Omental fat pad (tissue), 3 donors: ENCODE measurements at regions not wholly inside any gene's neighbourhood (a gene's known extent, or its start where the extent isn't known, plus 50 kb on each side); places are given as distances from the start of the nearest gene placed in this dataset.

Experiments used
- ATAC-seq: fragments of 150-250 bp; one replicate; pipeline ENCODE4 v1.9.1; 2016; ENCODE audit warnings: mild to moderate bottlenecking, moderate library complexity; ENCODE audit not compliant: low FRiP score
- DNase-seq: peaks from one replicate; pipeline ENCODE4 v3.0.0-alpha.2; 2019; ENCODE audit warnings: low spot score
- TF ChIP-seq, protein P1 (sequence below), 3 donors: fragments of 450-650 bp; IDR thresholded peaks; one replicate each; pipeline ENCODE4 v1.5.1; 2016 to 2017; ENCODE audit warnings: antibody characterized with exemption in 3 of 3, mild to moderate bottlenecking in 3 of 3, moderate library complexity in 2 of 3

- no peak for ATAC-seq
- DNase-seq: no peak
- TF ChIP-seq, protein P1, sequence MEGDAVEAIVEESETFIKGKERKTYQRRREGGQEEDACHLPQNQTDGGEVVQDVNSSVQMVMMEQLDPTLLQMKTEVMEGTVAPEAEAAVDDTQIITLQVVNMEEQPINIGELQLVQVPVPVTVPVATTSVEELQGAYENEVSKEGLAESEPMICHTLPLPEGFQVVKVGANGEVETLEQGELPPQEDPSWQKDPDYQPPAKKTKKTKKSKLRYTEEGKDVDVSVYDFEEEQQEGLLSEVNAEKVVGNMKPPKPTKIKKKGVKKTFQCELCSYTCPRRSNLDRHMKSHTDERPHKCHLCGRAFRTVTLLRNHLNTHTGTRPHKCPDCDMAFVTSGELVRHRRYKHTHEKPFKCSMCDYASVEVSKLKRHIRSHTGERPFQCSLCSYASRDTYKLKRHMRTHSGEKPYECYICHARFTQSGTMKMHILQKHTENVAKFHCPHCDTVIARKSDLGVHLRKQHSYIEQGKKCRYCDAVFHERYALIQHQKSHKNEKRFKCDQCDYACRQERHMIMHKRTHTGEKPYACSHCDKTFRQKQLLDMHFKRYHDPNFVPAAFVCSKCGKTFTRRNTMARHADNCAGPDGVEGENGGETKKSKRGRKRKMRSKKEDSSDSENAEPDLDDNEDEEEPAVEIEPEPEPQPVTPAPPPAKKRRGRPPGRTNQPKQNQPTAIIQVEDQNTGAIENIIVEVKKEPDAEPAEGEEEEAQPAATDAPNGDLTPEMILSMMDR (IDR thresholded peaks at IDR 0.05): no peak
Observed at GRCh38 chr5:20514145-20514544, 526.1 kb upstream of the CDH18 start.

DNA sequence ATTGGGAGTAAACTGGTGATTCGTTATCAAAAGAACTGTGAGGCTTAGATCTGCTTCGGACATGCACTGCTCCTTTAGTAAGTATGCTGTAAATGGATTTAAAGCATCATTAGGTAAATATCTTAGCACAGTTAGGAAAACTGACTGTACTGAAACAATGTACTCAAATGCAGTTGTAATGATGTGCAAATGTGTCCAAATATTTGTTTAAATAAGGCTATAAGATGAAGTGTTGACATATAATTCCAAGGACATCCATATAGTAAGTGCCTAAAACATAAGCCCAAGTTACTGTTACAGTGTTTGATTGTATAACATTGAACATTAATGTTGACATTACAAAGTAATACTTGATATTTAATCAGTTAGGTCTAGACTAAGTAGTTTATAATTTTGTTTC is 512.5 kb upstream of the CDH18 start:
- TF ChIP-seq, protein P1 (IDR thresholded peaks at IDR 0.05): no peak
- no peak for ATAC-seq

GRCh38 chr5:20498926-20499325 is 510.9 kb upstream of the CDH18 start:
- no peak for ATAC-seq
- no peak for DNase-seq
- TF ChIP-seq, protein P1 (IDR thresholded peaks at IDR 0.05): no peak

More for the DNA sequence above, 512.5 kb upstream of the CDH18 start:
- no peak for DNase-seq

- no peak for DNase-seq
- ATAC-seq: no peak
- TF ChIP-seq, protein P1 (IDR thresholded peaks at IDR 0.05): no peak
Observed at GRCh38 chr5:20498102-20498501, 510.1 kb upstream of the CDH18 start.

DNA sequence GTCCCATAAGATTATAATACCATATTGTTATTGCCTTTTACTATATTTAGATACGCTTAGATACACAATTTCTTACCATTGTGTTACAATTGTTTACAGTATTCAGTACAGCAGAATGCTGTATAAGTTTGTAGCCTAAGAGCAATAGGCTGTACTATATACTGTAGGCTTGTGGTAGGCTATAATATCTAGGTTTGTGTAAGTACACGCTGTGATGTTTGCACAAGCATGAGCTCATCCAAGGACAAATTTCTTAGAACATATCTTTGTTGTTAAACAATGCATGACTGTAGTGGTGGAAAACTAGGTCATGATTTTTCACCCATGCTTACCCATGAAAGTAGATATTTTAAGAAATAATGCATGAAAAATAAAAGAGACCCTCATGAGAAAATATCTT is 509.4 kb upstream of the CDH18 start:
- no peak for DNase-seq
- TF ChIP-seq, protein P1 (IDR thresholded peaks at IDR 0.05): no peak
- ATAC-seq: no peak

DNA sequence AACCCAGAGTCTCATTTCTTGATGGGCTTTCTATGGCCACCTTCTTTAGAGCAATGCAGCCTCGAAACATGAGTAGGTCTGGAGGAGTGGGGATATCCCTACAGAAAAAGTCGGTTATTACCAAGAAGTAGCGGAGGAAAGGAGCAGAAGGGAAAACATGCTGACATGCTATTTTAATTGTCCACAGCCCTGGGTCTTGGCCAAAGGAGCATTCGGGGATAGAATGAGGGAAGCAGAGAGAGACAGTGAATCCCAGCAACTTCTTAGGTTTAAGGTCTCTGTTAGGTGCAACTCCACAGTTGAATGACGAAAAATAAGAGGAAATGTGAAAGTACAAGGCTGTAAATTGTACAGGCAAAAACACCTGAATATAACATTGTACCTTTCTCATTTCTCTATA is 506.7 kb upstream of the CDH18 start:
- DNase-seq (no peak), ATAC-seq (no peak)
- TF ChIP-seq, protein P1 (IDR thresholded peaks at IDR 0.05): no peak

DNA sequence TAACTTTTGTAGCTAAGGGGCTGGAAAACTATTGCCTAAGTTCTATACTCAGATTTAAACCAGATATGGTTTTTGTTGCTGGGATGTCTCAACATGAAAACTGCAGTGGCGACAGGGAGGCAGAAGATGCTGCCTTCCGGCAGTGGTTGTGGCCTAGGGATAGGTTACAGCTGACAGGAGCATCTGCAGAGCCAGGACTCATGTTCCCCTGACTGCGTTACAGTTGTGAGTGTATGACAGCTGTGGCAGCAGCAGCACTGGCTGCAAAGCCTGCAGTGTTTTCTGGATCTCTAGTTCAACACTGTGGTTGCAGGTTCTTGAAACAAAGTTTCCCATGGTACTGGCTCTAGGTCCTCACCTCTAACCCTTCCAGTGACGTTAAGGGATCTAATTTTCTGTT is 498.8 kb upstream of the CDH18 start:
- ATAC-seq (no peak), DNase-seq (no peak)
- TF ChIP-seq, protein P1 (IDR thresholded peaks at IDR 0.05): no peak
